Esophagus (tissue), 2 donors: ENCODE measurements at regions not wholly inside any gene's neighbourhood (a gene's known extent, or its start where the extent isn't known, plus 50 kb on each side); places are given as distances from the start of the nearest gene placed in this dataset.

Source experiments
- H3K27ac ChIP-seq, 2 donors: one replicate each; pipeline ENCODE4 v1.5.1; 2013; ENCODE audit warnings: low read depth in 2 of 2, mild to moderate bottlenecking in 2 of 2, inconsistent platforms in 1 of 2, low read length in 1 of 2, moderate library complexity in 1 of 2
- H3K27me3 ChIP-seq, 2 donors: one replicate each; pipeline ENCODE4 v1.6.1; 2013; ENCODE audit warnings: low read length in 2 of 2, control low read depth in 1 of 2, mild to moderate bottlenecking in 1 of 2; ENCODE audit not compliant: insufficient read depth in 2 of 2, control insufficient read depth in 1 of 2
- H3K36me3 ChIP-seq, 2 donors: one replicate each; pipeline ENCODE4 v1.6.1; 2013; ENCODE audit warnings: low read length in 1 of 2; ENCODE audit not compliant: control insufficient read depth in 2 of 2, insufficient read depth in 2 of 2
- H3K4me1 ChIP-seq, 2 donors: one replicate each; pipeline ENCODE4 v1.6.1; 2013; ENCODE audit warnings: low read length in 1 of 2; ENCODE audit not compliant: control insufficient read depth in 2 of 2, insufficient read depth in 2 of 2
- H3K4me3 ChIP-seq, 2 donors: one replicate each; pipeline ENCODE4 v1.5.1; 2013; ENCODE audit warnings: low read length in 2 of 2, mild to moderate bottlenecking in 2 of 2, low read depth in 1 of 2, moderate library complexity in 1 of 2
- H3K9me3 ChIP-seq, 2 donors: one replicate each; pipeline ENCODE4 v1.6.1; 2013; ENCODE audit warnings: mild to moderate bottlenecking in 2 of 2, low read depth in 1 of 2, low read length in 1 of 2, moderate library complexity in 1 of 2; ENCODE audit not compliant: control insufficient read depth in 2 of 2, insufficient read depth in 1 of 2
- WGBS, 2 donors: extraction: QIAGEN DNeasy Blood & Tissue Kit; methylation state at CpG; one replicate each; pipeline ENCODE4 v1.1.7; 2013; 5-methylcytosine and 5-hydroxymethylcytosine counted together
- donor health status: healthy with polysubstance abuse.
- donor health status: Bipolar disorder and iron deficiency.

- Histone ChIP-seq H3K36me3 (no peaks in the 10 kb centered on the region), H3K27ac (no peak overlapping the region), H3K4me1 (no peaks in the 10 kb centered on the region), H3K4me3 (no peak overlapping the region), H3K9me3 (peaks cover 0 to 2% of the 10 kb centered on the region in 2 donors), H3K27me3 (no peaks in the 10 kb centered on the region)
- WGBS, 2 donors = 86 to 87% methylated on average over 9 of the region's 9 CpGs
Measured at GRCh38 chr5:3654515-3654914, 58.9 kb downstream of the IRX1 start.

DNA sequence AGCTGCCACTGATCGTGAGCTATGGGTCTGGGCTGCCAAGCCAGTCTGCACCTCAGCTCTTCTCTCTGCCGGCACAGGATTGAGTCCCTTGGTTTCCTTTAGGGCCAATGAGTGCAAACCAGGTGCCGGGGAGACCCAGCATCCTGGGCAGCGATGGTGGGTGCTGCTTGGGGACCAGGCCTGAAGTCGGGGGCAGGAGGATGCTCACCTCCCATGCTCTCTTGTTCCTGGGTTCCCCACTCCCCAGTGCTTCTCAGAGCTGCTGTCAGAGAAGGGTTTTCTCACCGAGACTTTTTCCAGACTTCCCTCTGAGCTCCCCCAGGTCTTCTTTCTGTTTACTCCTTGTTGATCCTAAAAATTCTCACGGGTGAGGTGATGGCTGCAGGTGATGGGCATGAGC is 61.2 kb downstream of the IRX1 start:
- no peaks in the 10 kb centered on the region for H3K27me3 ChIP-seq
- H3K36me3 ChIP-seq = no peaks in the 10 kb centered on the region
- H3K4me1 ChIP-seq = no peaks in the 10 kb centered on the region
- H3K9me3 ChIP-seq = peaks cover 0 to 4% of the 10 kb centered on the region in 2 donors
- H3K4me3 ChIP-seq = no peak overlapping the region
- H3K27ac ChIP-seq = no peak overlapping the region
- WGBS, 2 donors = 70 to 78% methylated on average over 7 of the region's 7 CpGs

DNA sequence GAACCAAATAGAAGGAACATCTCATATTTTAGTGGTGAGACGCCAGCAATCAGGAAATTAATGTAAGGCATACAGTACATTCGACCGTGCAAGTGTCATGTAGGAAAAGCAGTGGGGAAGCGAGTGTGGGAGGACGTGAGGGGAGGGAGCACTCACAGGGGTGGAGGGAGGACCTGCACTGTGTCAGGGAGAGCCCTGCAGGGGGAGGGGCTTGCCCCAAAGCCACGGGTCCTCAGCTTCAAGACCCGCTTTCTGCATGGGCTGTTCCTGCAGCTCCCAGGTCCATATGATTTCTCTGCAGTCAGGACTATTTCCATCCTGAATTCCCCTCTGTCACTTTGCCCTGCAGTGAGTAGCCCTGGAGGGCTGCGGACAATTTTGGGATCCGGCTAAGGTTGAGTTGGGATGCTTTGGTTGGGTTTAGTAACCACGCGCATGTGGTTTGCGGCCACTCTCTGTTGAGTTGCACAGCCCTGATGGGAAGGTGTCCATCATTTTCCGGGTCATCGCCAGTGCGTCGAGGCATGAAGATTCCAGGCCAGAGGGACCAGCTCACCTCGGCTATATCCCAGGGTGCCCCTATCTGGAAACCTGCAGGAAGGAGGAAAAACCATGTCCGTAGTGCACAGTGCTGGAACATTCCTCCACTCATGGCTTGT is 61.9 kb downstream of the IRX1 start:
- 83 to 87% methylated on average over 18 of the region's 18 CpGs for WGBS, 2 donors
- Histone ChIP-seq H3K4me1 (no peaks in the 10 kb centered on the region), H3K9me3 (peaks cover 0 to 4% of the 10 kb centered on the region in 2 donors), H3K27ac (no peak overlapping the region), H3K36me3 (no peaks in the 10 kb centered on the region), H3K27me3 (no peaks in the 10 kb centered on the region), H3K4me3 (no peak overlapping the region)

- Histone ChIP-seq H3K36me3 (no peaks in the 10 kb centered on the region), H3K27me3 (no peaks in the 10 kb centered on the region), H3K27ac (no peak overlapping the region), H3K4me1 (no peaks in the 10 kb centered on the region), H3K4me3 (no peak overlapping the region), H3K9me3 (peaks cover 0 to 4% of the 10 kb centered on the region in 2 donors)
- 87 to 88% methylated on average over 10 of the region's 10 CpGs for WGBS, 2 donors
Measured at GRCh38 chr5:3658929-3659328, 63.3 kb downstream of the IRX1 start.

GRCh38 chr5:3659907-3660306 is 64.3 kb downstream of the IRX1 start:
- 76 to 80% methylated on average over 8 of the region's 8 CpGs for WGBS, 2 donors
- no peak overlapping the region for H3K4me3 ChIP-seq
- H3K27me3 ChIP-seq = no peaks in the 10 kb centered on the region
- H3K9me3 ChIP-seq = peaks cover 0 to 4% of the 10 kb centered on the region in 2 donors
- no peaks in the 10 kb centered on the region for H3K36me3 ChIP-seq
- no peaks in the 10 kb centered on the region for H3K4me1 ChIP-seq
- no peak overlapping the region for H3K27ac ChIP-seq

DNA sequence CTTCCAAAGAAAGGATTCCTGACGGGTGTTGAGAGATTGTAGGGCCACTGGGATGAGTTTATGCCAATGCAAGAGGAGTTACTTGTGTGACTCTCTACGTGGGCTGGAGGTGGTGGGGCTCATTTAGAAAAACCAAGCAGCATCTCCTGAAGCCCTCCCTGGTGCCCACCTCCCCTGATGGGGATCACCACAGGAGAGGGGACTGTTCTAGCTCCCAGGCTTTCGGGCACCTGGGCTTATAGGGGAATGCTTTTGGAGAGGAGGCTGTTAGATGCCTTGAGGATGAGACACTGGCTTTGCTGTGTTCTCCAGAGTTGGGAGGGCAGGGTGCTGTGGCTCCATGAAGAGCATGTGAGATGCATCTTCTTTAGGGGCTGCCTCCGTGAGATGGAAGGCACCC is 65.0 kb downstream of the IRX1 start:
- peaks cover 0 to 4% of the 10 kb centered on the region in 2 donors for H3K9me3 ChIP-seq
- H3K27ac ChIP-seq = no peak overlapping the region
- H3K27me3 ChIP-seq = no peaks in the 10 kb centered on the region
- no peaks in the 10 kb centered on the region for H3K4me1 ChIP-seq
- H3K36me3 ChIP-seq = no peaks in the 10 kb centered on the region
- no peak overlapping the region for H3K4me3 ChIP-seq
- WGBS, 2 donors = 79 to 82% methylated on average over 4 of the region's 4 CpGs

DNA sequence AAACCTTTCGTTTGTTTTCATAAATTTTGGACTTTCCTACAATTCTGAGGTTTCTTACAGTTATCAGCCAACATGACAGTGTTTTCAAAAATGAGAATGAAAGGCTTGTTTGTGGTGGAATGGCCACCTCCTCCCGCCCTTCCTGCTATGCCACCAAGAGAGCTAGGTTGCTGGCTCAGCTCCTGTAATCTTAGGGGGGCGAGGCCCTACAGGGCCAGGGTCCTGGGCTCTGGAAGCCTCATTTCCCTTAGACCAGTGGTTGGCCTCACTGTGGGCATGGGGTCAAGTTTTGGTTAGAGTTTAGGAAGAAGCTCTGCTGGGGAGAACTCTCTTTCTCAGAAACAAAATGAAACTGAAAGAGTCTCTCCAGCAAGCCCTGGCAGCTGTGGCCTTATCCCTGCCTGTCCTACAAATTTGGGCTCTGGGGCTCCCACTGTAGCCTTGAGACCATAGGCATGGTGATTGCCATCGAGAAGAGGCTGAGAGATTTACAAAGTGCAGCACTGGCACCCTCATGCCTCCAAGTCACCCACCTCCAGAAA is 66.2 kb downstream of the IRX1 start:
- 53 to 57% methylated on average over 4 of the region's 4 CpGs for WGBS, 2 donors
- no peaks in the 10 kb centered on the region for H3K4me1 ChIP-seq
- peaks cover 0 to 4% of the 10 kb centered on the region in 2 donors for H3K9me3 ChIP-seq
- no peaks in the 10 kb centered on the region for H3K36me3 ChIP-seq
- H3K27ac ChIP-seq = no peak overlapping the region
- H3K4me3 ChIP-seq = no peak overlapping the region
- no peaks in the 10 kb centered on the region for H3K27me3 ChIP-seq

GRCh38 chr5:3662344-3662743 is 66.7 kb downstream of the IRX1 start:
- 23 to 28% methylated on average over 1 of the region's 1 CpG for WGBS, 2 donors
- no peaks in the 10 kb centered on the region for H3K27me3 ChIP-seq
- H3K36me3 ChIP-seq = no peaks in the 10 kb centered on the region
- no peak overlapping the region for H3K4me3 ChIP-seq
- H3K4me1 ChIP-seq = no peaks in the 10 kb centered on the region
- H3K9me3 ChIP-seq = peaks cover 0 to 4% of the 10 kb centered on the region in 2 donors
- no peak overlapping the region for H3K27ac ChIP-seq

GRCh38 chr5:3671337-3671736 is 75.7 kb downstream of the IRX1 start:
- H3K4me1 ChIP-seq = no peaks in the 10 kb centered on the region
- 48 to 54% methylated on average over 3 of the region's 3 CpGs for WGBS, 2 donors
- H3K27ac ChIP-seq = no peak overlapping the region
- no peaks in the 10 kb centered on the region for H3K27me3 ChIP-seq
- H3K9me3 ChIP-seq = peaks cover 3 to 4% of the 10 kb centered on the region in 2 donors
- no peak overlapping the region for H3K4me3 ChIP-seq
- no peaks in the 10 kb centered on the region for H3K36me3 ChIP-seq

- no peak overlapping the region for H3K4me3 ChIP-seq
- WGBS, 2 donors = 63 to 69% methylated on average over 4 of the region's 4 CpGs
- H3K9me3 ChIP-seq = peaks cover 0 to 3% of the 10 kb centered on the region in 2 donors
- no peaks in the 10 kb centered on the region for H3K36me3 ChIP-seq
- H3K4me1 ChIP-seq = no peaks in the 10 kb centered on the region
- no peak overlapping the region for H3K27ac ChIP-seq
- H3K27me3 ChIP-seq = no peaks in the 10 kb centered on the region
Measured at GRCh38 chr5:3678801-3679200, 83.2 kb downstream of the IRX1 start.
